Naive thymus-derived CD8-positive, alpha-beta T cell (primary cell): ENCODE measurements at regions not wholly inside any gene's neighbourhood (a gene's known extent, or its start where the extent isn't known, plus 50 kb on each side); places are given as distances from the start of the nearest gene placed in this dataset.

Experiments used
- ATAC-seq, 2 donors: fragments of 150-1000 bp; cut with Tn5 transposase in 1 of 2; sonication (Bioruptor Pico), chemical (Tn5 transposase) in 1 of 2; 1 replicate in 1 of 2; 2 replicates in 1 of 2; pipeline ENCODE4 v1.10.0; 2021; ENCODE audit warnings: mild to moderate bottlenecking in 2 of 2, moderate library complexity in 2 of 2
- POLR2A ChIA-PET: fragments of 350-600 bp; sonication (Branson Sonifier 250); formaldehyde crosslinking; loops from one replicate; lab custom pipeline; 2021; ENCODE audit warnings: antibody characterized with exemption; lab: Charles Lee
- DNase-seq, 10 donors: peaks; one replicate each; pipeline versions ENCODE4 v3.0.0 to v3.0.0-alpha.2; 2020 to 2022
- H3K27ac Mint-ChIP-seq, 10 donors: one replicate each; pipeline ENCODE4 v1.8.0; 2020 to 2022; ENCODE audit warnings: mild to moderate bottlenecking in 10 of 10, mixed read lengths in 10 of 10, moderate library complexity in 4 of 10, inconsistent platforms in 1 of 10
- H3K27me3 Mint-ChIP-seq, 5 donors: one replicate each; pipeline ENCODE4 v1.8.0; 2021 to 2022; ENCODE audit warnings: mixed read lengths in 5 of 5
- H3K36me3 Mint-ChIP-seq, 3 donors: one replicate each; pipeline ENCODE4 v1.8.0; 2020 to 2022; ENCODE audit warnings: mixed read lengths in 3 of 3, mild to moderate bottlenecking in 2 of 3, inconsistent platforms in 1 of 3
- H3K4me1 Mint-ChIP-seq, 4 donors: one replicate each; pipeline ENCODE4 v1.8.0; 2021 to 2022; ENCODE audit warnings: mixed read lengths in 4 of 4
- H3K4me3 Mint-ChIP-seq, 10 donors: one replicate each; pipeline ENCODE4 v1.8.0; 2020 to 2022; ENCODE audit warnings: mild to moderate bottlenecking in 10 of 10, mixed read lengths in 10 of 10, moderate library complexity in 6 of 10, inconsistent platforms in 1 of 10
- H3K9me3 Mint-ChIP-seq, 9 donors: one replicate each; pipeline ENCODE4 v1.8.0; 2020 to 2022; ENCODE audit warnings: mixed read lengths in 9 of 9, mild to moderate bottlenecking in 3 of 9, inconsistent platforms in 1 of 9, moderate library complexity in 1 of 9

- POLR2A ChIA-PET, result no interaction called here
- DNase-seq (no peak), ATAC-seq (no peak)
- Mint-ChIP-seq H3K36me3 (peaks cover 0 to 5% (median 3%) of the 10 kb centered on the region in 3 donors), H3K27ac (no peak overlapping the region), H3K9me3 (peaks cover 0 to 10% (median 6%) of the 10 kb centered on the region in 9 donors), H3K27me3 (peaks cover 2 to 27% (median 16%) of the 10 kb centered on the region in 5 donors), H3K4me3 (no peak overlapping the region), H3K4me1 (peaks cover 0 to 2% (median 0%) of the 10 kb centered on the region in 4 donors)
These were observed 128.2 kb downstream of the CPEB2 start for GRCh38 chr4:15130441-15130840.

DNA sequence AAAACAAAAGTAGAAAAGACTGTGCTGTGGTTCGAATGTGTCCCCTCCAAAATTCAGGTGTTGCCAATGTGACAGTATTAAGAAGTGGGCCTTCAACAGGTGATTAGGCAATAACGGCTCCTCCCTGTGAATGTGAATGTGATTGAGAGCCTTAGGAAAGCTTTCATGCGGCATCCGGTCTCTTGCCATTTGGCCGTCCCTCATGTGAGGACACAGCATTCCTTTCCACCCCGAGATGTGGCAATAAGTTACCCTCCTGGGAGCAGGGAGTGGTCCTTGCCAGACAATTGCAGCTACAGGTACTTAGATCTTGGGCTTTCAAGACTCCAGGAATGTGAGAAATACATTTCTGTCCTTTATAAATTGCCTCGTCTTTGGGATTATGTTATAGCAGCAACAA, 129.3 kb downstream of the CPEB2 start:
- Mint-ChIP-seq H3K36me3 (peaks cover 0 to 9% (median 3%) of the 10 kb centered on the region in 3 donors), H3K9me3 (peaks cover 0 to 19% (median 11%) of the 10 kb centered on the region in 9 donors), H3K4me3 (no peak overlapping the region), H3K4me1 (peaks cover 0 to 2% (median 0%) of the 10 kb centered on the region in 4 donors), H3K27ac (no peak overlapping the region), H3K27me3 (peaks cover 2 to 20% (median 16%) of the 10 kb centered on the region in 5 donors)
- POLR2A ChIA-PET, result no interaction called here
- no peak for ATAC-seq
- no peak for DNase-seq

DNA sequence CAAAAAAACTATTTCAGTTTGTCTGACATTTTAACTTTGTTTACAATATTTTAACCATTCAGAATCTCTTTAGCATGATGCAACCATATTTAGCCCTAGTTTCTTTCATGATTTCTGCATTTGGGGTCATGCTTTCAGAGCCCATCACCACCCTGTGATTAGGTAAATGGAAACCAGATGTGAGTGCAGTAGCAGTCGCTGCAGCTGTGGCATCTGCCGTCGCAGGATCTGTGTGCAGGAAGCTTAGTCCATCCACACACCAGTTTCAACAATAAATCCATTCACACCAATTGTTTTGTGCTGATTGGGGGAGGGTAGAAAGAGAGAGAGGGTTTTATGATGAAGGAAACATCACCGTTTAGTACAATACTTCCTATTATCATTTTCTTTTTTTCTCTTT, 130.5 kb downstream of the CPEB2 start:
- POLR2A ChIA-PET, result no interaction called here
- Mint-ChIP-seq H3K9me3 (peaks cover 0 to 30% (median 16%) of the 10 kb centered on the region in 9 donors), H3K4me3 (peak overlapping the region in 1 of 10 donors; percentile 31), H3K36me3 (peaks cover 0 to 13% (median 3%) of the 10 kb centered on the region in 3 donors), H3K4me1 (peaks cover 0 to 2% (median 0%) of the 10 kb centered on the region in 4 donors), H3K27me3 (peaks cover 2 to 19% (median 16%) of the 10 kb centered on the region in 5 donors), H3K27ac (no peak overlapping the region)
- DNase-seq (no peak), ATAC-seq (no peak)

DNA sequence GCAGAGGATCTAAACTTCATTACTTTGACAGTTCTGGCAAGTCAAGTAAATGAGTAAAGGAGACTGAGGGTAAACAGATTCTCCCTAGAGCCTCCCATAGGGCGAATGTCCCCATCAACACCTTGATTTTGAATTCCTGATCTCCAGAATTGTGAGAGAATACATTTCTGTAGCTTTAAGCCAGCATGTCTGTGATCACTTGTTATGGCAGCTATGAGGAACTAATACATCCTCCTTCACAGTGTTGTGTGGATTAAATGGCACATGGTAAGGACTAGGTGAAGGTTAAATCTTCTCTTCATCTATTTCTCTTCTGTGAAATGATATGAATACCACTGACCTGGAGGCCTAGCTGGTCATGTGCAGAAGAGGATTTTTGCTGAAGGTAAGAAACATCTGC, 137.3 kb downstream of the CPEB2 start:
- ATAC-seq, result no peak
- POLR2A ChIA-PET, result no interaction called here
- Mint-ChIP-seq H3K4me3 (no peak overlapping the region), H3K4me1 (no peaks in the 10 kb centered on the region), H3K27ac (no peak overlapping the region), H3K27me3 (peaks cover 0 to 5% (median 2%) of the 10 kb centered on the region in 5 donors), H3K36me3 (peaks cover 0 to 15% (median 5%) of the 10 kb centered on the region in 3 donors), H3K9me3 (peaks cover 0 to 34% (median 20%) of the 10 kb centered on the region in 9 donors)
- no peak for DNase-seq

- H3K4me3 Mint-ChIP-seq, result no peak overlapping the region
- peaks cover 0 to 4% (median 1%) of the 10 kb centered on the region in 3 donors for H3K36me3 Mint-ChIP-seq
- no peak for DNase-seq
- peaks cover 0 to 13% (median 7%) of the 10 kb centered on the region in 9 donors for H3K9me3 Mint-ChIP-seq
- no peak for ATAC-seq
- POLR2A ChIA-PET, result no interaction called here
- H3K4me1 Mint-ChIP-seq, result no peaks in the 10 kb centered on the region
- H3K27ac Mint-ChIP-seq, result no peak overlapping the region
- H3K27me3 Mint-ChIP-seq, result peaks cover 0 to 3% (median 0%) of the 10 kb centered on the region in 5 donors
These were observed 139.9 kb downstream of the CPEB2 start for GRCh38 chr4:15142201-15142600.

- peaks cover 0 to 3% (median 0%) of the 10 kb centered on the region in 4 donors for H3K4me1 Mint-ChIP-seq
- DNase-seq, result no peak
- H3K27me3 Mint-ChIP-seq, result peaks cover 0 to 10% (median 2%) of the 10 kb centered on the region in 5 donors
- H3K4me3 Mint-ChIP-seq, result no peak overlapping the region
- ATAC-seq, result no peak
- H3K36me3 Mint-ChIP-seq, result peaks cover 0 to 1% (median 0%) of the 10 kb centered on the region in 3 donors
- POLR2A ChIA-PET, result no interaction called here
- H3K9me3 Mint-ChIP-seq, result no peaks in the 10 kb centered on the region
- no peak overlapping the region for H3K27ac Mint-ChIP-seq
These were observed 141.3 kb downstream of the CPEB2 start for GRCh38 chr4:15143551-15143950.

GRCh38 chr4:15144249-15144966, 142.1 kb downstream of the CPEB2 start:
- POLR2A ChIA-PET, result no interaction called here
- Mint-ChIP-seq H3K4me3 (no peak overlapping the region), H3K4me1 (peaks cover 0 to 3% (median 0%) of the 10 kb centered on the region in 4 donors), H3K27ac (no peak overlapping the region), H3K36me3 (peaks cover 0 to 1% (median 0%) of the 10 kb centered on the region in 3 donors), H3K27me3 (peaks cover 0 to 10% (median 2%) of the 10 kb centered on the region in 5 donors), H3K9me3 (no peaks in the 10 kb centered on the region)
- DNase-seq, result no peak
- ATAC-seq, result no peak

DNA sequence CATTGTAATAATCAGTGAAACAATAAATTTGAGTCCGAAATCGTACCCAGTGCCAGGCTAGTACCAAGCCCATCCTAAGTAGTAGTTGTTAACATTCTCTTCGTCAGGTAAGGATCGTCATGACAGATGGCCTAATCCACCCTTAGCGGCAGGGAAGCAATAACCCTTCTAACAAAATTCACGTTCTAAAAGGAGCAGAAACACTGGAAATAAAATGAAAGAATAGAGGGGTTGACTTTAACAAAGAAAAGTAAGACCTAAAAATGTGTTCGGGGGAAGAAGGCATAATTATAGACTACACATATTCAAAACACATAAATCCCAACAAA, 142.7 kb downstream of the CPEB2 start:
- peaks cover 0 to 10% (median 2%) of the 10 kb centered on the region in 5 donors for H3K27me3 Mint-ChIP-seq
- peaks cover 0 to 3% (median 0%) of the 10 kb centered on the region in 4 donors for H3K4me1 Mint-ChIP-seq
- no peak for ATAC-seq
- no peak overlapping the region for H3K4me3 Mint-ChIP-seq
- H3K36me3 Mint-ChIP-seq, result peaks cover 0 to 1% (median 0%) of the 10 kb centered on the region in 3 donors
- no peak for DNase-seq
- no peaks in the 10 kb centered on the region for H3K9me3 Mint-ChIP-seq
- POLR2A ChIA-PET, result no interaction called here
- H3K27ac Mint-ChIP-seq, result no peak overlapping the region

- Mint-ChIP-seq H3K27ac (no peak overlapping the region), H3K4me1 (peaks cover 0 to 5% (median 0%) of the 10 kb centered on the region in 4 donors), H3K36me3 (no peaks in the 10 kb centered on the region), H3K4me3 (no peak overlapping the region), H3K27me3 (peaks cover 0 to 10% (median 2%) of the 10 kb centered on the region in 5 donors), H3K9me3 (no peaks in the 10 kb centered on the region)
- ATAC-seq (no peak), DNase-seq (no peak)
- POLR2A ChIA-PET, result no interaction called here
These were observed 143.4 kb downstream of the CPEB2 start for GRCh38 chr4:15145709-15146108.

GRCh38 chr4:15147714-15148113, 145.4 kb downstream of the CPEB2 start:
- DNase-seq, result no peak
- peaks cover 0 to 2% (median 0%) of the 10 kb centered on the region in 9 donors for H3K9me3 Mint-ChIP-seq
- no peak overlapping the region for H3K27ac Mint-ChIP-seq
- H3K27me3 Mint-ChIP-seq, result peaks cover 0 to 11% (median 2%) of the 10 kb centered on the region in 5 donors
- ATAC-seq, result no peak
- no peak overlapping the region for H3K4me3 Mint-ChIP-seq
- H3K4me1 Mint-ChIP-seq, result peaks cover 0 to 5% (median 0%) of the 10 kb centered on the region in 4 donors
- H3K36me3 Mint-ChIP-seq, result no peaks in the 10 kb centered on the region
- POLR2A ChIA-PET, result no interaction called here

- H3K27me3 Mint-ChIP-seq, result peaks cover 0 to 11% (median 2%) of the 10 kb centered on the region in 5 donors
- peaks cover 0 to 2% (median 0%) of the 10 kb centered on the region in 9 donors for H3K9me3 Mint-ChIP-seq
- POLR2A ChIA-PET, result no interaction called here
- peaks cover 0 to 5% (median 0%) of the 10 kb centered on the region in 4 donors for H3K4me1 Mint-ChIP-seq
- no peak overlapping the region for H3K27ac Mint-ChIP-seq
- no peak overlapping the region for H3K4me3 Mint-ChIP-seq
- H3K36me3 Mint-ChIP-seq, result no peaks in the 10 kb centered on the region
- ATAC-seq (no peak), DNase-seq (no peak)
These were observed 145.9 kb downstream of the CPEB2 start for GRCh38 chr4:15148199-15148598.

DNA sequence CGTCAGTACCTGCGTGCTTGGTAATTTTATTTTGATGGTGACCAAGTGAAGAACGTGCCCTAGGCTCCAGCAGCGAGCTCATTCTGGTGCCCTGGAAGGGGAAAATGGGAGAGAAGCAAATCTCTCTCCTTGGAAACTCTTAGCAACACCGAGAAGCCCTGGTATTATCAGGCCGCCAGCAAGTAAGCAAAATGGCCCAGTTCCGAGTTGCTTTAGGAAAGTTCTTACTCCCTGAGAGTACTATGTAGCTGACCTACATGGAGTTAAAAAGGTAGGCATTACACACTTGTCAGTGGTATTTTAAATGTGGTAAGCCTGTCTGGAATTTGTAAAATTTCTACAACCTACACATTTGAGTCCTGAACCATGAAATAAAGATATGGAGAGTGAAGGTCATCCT, 146.4 kb downstream of the CPEB2 start:
- Mint-ChIP-seq H3K27ac (no peak overlapping the region), H3K4me1 (peaks cover 0 to 5% (median 0%) of the 10 kb centered on the region in 4 donors), H3K36me3 (no peaks in the 10 kb centered on the region), H3K4me3 (no peak overlapping the region), H3K9me3 (peaks cover 0 to 2% (median 0%) of the 10 kb centered on the region in 9 donors), H3K27me3 (peaks cover 0 to 13% (median 2%) of the 10 kb centered on the region in 5 donors)
- ATAC-seq, result no peak
- POLR2A ChIA-PET, result no interaction called here
- DNase-seq, result no peak

DNA sequence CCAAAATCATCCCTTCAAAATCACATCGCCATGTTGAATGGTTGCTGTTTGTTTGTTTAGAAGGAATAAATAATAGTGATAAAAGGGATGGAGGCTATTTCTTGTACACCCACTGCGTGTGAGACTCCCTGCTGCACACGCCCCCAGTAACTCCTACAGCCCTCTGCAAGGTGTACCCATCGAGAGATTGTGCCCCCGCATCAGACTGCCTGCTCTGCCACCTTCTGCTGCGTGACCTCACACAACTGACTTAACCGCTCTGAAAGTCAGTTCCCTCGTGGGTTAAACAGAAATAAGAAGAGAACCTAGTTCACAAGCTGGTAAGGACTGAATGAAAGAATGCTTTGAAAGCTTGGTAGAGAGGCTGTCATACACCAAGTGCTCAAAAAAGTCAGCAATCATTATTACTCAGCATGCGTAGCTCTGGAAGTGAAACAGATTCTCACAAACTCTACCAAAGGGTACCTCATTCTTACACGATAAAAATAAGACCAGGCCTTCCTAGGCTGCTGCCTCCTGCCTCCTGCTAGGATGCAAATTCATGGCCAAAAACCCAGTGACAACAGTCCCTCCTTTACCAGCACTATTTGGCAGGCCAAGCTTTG, 147.1 kb downstream of the CPEB2 start:
- H3K4me1 Mint-ChIP-seq, result peaks cover 0 to 5% (median 0%) of the 10 kb centered on the region in 4 donors
- H3K27ac Mint-ChIP-seq, result no peak overlapping the region
- DNase-seq (no peak), ATAC-seq (no peak)
- peaks cover 0 to 3% (median 0%) of the 10 kb centered on the region in 9 donors for H3K9me3 Mint-ChIP-seq
- peaks cover 0 to 14% (median 2%) of the 10 kb centered on the region in 5 donors for H3K27me3 Mint-ChIP-seq
- H3K36me3 Mint-ChIP-seq, result no peaks in the 10 kb centered on the region
- POLR2A ChIA-PET, result no interaction called here
- no peak overlapping the region for H3K4me3 Mint-ChIP-seq
